ENCODE measurements at regions not wholly inside any gene's neighbourhood (a gene's known extent, or its start where the extent isn't known, plus 50 kb on each side); places are given as distances from the start of the nearest gene placed in this dataset.

GRCh38 chr2:100753444-100753843 lies 66.5 kb upstream of the NPAS2 start:
- FAIRE-seq (no peak), DNase-seq (ENCODE audit: low read depth, low spot score) (no peak), ATAC-seq (no peak)
- H3K27me3 ChIP-seq (replicated peaks in 1 of 2; ENCODE audit: control insufficient read depth in 2 of 2, insufficient read depth in 2 of 2, low read length in 1 of 2) = no peaks in the 10 kb centered on the region
- POLR2A ChIA-PET = no interaction called here
- CTCF ChIA-PET = no interaction called here
- H3K9me3 ChIP-seq (replicated peaks; ENCODE audit: control insufficient read depth, insufficient read depth, low read length) = no peaks in the 10 kb centered on the region
- no peak overlapping the region for H2AFZ ChIP-seq (ENCODE audit: control insufficient read depth, low read depth, low read length)
- no TSS peak for BruUV-seq (replicated peaks)
- no peaks in the 10 kb centered on the region for H3K36me3 ChIP-seq (ENCODE audit: control insufficient read depth in 2 of 2, insufficient read depth in 2 of 2, low read length in 1 of 2)
- RAD21 ChIA-PET (ENCODE audit: unreplicated experiment) = no interaction called here
- H3K4me3 ChIP-seq = no peak overlapping the region
- SMC1A ChIA-PET (ENCODE audit: uncharacterized antibody, unreplicated experiment) = no interaction called here
- in situ Hi-C loops (cut with MboI) (no loop called here), intact Hi-C loops (cut with micrococcal nuclease; ENCODE audit: unreplicated experiment) (no loop called here)
- H4K20me1 ChIP-seq (ENCODE audit: control insufficient read depth, insufficient read depth) = no peaks in the 10 kb centered on the region
- 0% methylated on average over 4 of the region's 4 CpGs for WGBS (ENCODE audit: insufficient coverage, insufficient replicate concordance, low lambda C conversion rate, missing lambda C conversion rate)
- no peak overlapping the region for H3K9ac ChIP-seq (ENCODE audit: control insufficient read depth, insufficient read depth, low read length)
- no peaks in the 10 kb centered on the region for H3K79me2 ChIP-seq (ENCODE audit: control insufficient read depth, insufficient read depth, low read length)
- TF ChIP-seq SREBF1 (IDR thresholded peaks at IDR 0.05; ENCODE audit: low read length) (no peak), HDAC2 (IDR thresholded peaks at IDR 0.05) (no peak), NFYA (IDR thresholded peaks at IDR 0.05; ENCODE audit: borderline replicate concordance, low read depth, low read length) (no peak), ZNF217 (IDR thresholded peaks at IDR 0.05) (no peak), ZNF622 (IDR thresholded peaks at IDR 0.05) (no peak)
- no peak overlapping the region for H3K27ac ChIP-seq (ENCODE audit: control insufficient read depth, insufficient read depth)
- no peak overlapping the region for H3K4me2 ChIP-seq (ENCODE audit: control insufficient read depth, insufficient read depth)
- H3K4me1 ChIP-seq (ENCODE audit: control insufficient read depth, insufficient read depth, low read length) = no peaks in the 10 kb centered on the region

- POLR2A ChIA-PET = no interaction called here
- intact Hi-C loops (cut with micrococcal nuclease; ENCODE audit: unreplicated experiment) = no loop called here
- FAIRE-seq = no peak
- TF ChIP-seq ZNF592 (IDR thresholded peaks at IDR 0.05) = no peak
- TF ChIP-seq ELK1 (IDR thresholded peaks at IDR 0.05; ENCODE audit: low read depth, low read length) = no peak
- TF ChIP-seq PAX8 (IDR thresholded peaks at IDR 0.05) = no peak
- TF ChIP-seq TARDBP (IDR thresholded peaks at IDR 0.05; ENCODE audit: borderline replicate concordance) = no peak
- no peak for TF ChIP-seq MYB (IDR thresholded peaks at IDR 0.05; ENCODE audit: borderline replicate concordance, low read depth, low read length)
- no peak for TF ChIP-seq YY1 (IDR thresholded peaks at IDR 0.05; ENCODE audit: low read depth, low read length)
- no peak for TF ChIP-seq POLR2AphosphoS5 (IDR thresholded peaks at IDR 0.05; ENCODE audit: low read length)
- TF ChIP-seq MEF2A (IDR thresholded peaks at IDR 0.05; ENCODE audit: insufficient read depth, low read depth, low read length) = no peak
- TF ChIP-seq JUNB (IDR thresholded peaks at IDR 0.05) = no peak
These were observed 66.1 kb upstream of the NPAS2 start for GRCh38 chr2:100753881-100754280.

More at GRCh38 chr2:100753881-100754280, 66.1 kb upstream of the NPAS2 start:
- Histone ChIP-seq H3K9ac (ENCODE audit: control insufficient read depth, insufficient read depth, low read length) (no peak overlapping the region), H3K27me3 (replicated peaks in 1 of 2; ENCODE audit: control insufficient read depth in 2 of 2, insufficient read depth in 2 of 2, low read length in 1 of 2) (no peaks in the 10 kb centered on the region), H3K4me2 (ENCODE audit: control insufficient read depth, insufficient read depth) (no peak overlapping the region), H4K20me1 (ENCODE audit: control insufficient read depth, insufficient read depth) (no peaks in the 10 kb centered on the region), H3K4me1 (ENCODE audit: control insufficient read depth, insufficient read depth, low read length) (no peaks in the 10 kb centered on the region), H3K9me3 (replicated peaks; ENCODE audit: control insufficient read depth, insufficient read depth, low read length) (no peaks in the 10 kb centered on the region), H3K36me3 (ENCODE audit: control insufficient read depth in 2 of 2, insufficient read depth in 2 of 2, low read length in 1 of 2) (no peaks in the 10 kb centered on the region), H3K4me3 (no peak overlapping the region), H3K27ac (ENCODE audit: control insufficient read depth, insufficient read depth) (no peak overlapping the region), H2AFZ (ENCODE audit: control insufficient read depth, low read depth, low read length) (no peak overlapping the region), H3K79me2 (ENCODE audit: control insufficient read depth, insufficient read depth, low read length) (no peaks in the 10 kb centered on the region)
- no TSS peak for BruUV-seq (replicated peaks)
- ChIA-PET CTCF (no interaction called here), SMC1A (ENCODE audit: uncharacterized antibody, unreplicated experiment) (no interaction called here), RAD21 (ENCODE audit: unreplicated experiment) (no interaction called here)
- DNase-seq (ENCODE audit: low read depth, low spot score) = no peak
- in situ Hi-C loops (cut with MboI) = no loop called here
- no peak for ATAC-seq
- WGBS (ENCODE audit: insufficient coverage, insufficient replicate concordance, low lambda C conversion rate, missing lambda C conversion rate) = 0% methylated on average over 1 of the region's 1 CpG

All from GM12878 (cell line).